ENCODE measurements at regions not wholly inside any gene's neighbourhood (a gene's known extent, or its start where the extent isn't known, plus 50 kb on each side); places are given as distances from the start of the nearest gene placed in this dataset.

DNA sequence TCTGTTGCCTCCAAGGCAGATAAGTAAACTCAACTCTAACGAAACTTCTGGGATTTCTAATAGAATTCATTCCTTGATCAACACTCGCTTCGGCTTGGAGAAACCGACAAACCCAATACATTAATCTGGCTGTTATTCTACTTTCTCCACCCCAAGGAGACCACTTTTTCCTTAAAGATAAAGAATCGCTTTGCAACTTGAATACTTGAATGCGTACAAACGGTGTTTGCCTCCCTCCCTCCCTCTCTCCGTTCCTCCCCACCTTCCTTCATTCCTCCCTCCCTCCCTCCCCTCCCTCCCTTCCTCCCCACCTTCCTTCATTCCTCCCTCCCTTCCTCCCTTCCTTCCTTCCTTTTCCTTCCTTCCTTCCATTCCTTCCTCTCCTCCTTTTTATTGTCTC lies 432.6 kb downstream of the HAPSTR1 start:
- TF ChIP-seq CTCF (conservative IDR thresholded peaks at IDR 0.05; ENCODE audit: low read length), result no peak
- no peak for TF ChIP-seq EZH2phosphoT487 (IDR thresholded peaks at IDR 0.05; ENCODE audit: borderline replicate concordance)
